Ovary (tissue), 7 donors: ENCODE measurements at regions not wholly inside any gene's neighbourhood (a gene's known extent, or its start where the extent isn't known, plus 50 kb on each side); places are given as distances from the start of the nearest gene placed in this dataset.
"Not testable (repeated sequence)": the region's sequence is repeated elsewhere in the genome, so short reads cannot be mapped to it uniquely, and the experiment has no call there.

ENCODE experiments used
- DNase-seq, 5 donors: peaks; one replicate each; pipeline ENCODE4 v3.0.0-alpha.2; 2019 to 2020
- H3K27ac ChIP-seq, 2 donors: fragments of 200-600 bp; one replicate each; pipeline versions ENCODE4 v1.5.1 to v1.8.0; 2019 to 2022
- H3K27me3 ChIP-seq: fragments of 200-600 bp; one replicate; pipeline ENCODE4 v1.8.0; 2022
- H3K36me3 ChIP-seq: fragments of 200-600 bp; sonication (generic); one replicate; pipeline ENCODE4 v1.5.1; 2019
- H3K4me1 ChIP-seq: one replicate; pipeline ENCODE4 v1.8.1; 2013; ENCODE audit warnings: mild to moderate bottlenecking, moderate library complexity; ENCODE audit not compliant: insufficient read depth
- H3K4me3 ChIP-seq: fragments of 200-600 bp; sonication (generic); one replicate; pipeline ENCODE4 v1.5.1; 2017
- H3K9me3 ChIP-seq, 2 donors: fragments of 200-600 bp in 1 of 2; sonication (generic) in 1 of 2; one replicate each; pipeline versions ENCODE4 v1.5.1 to v1.8.1; 2013 to 2019; ENCODE audit warnings: mild to moderate bottlenecking in 1 of 2, moderate library complexity in 1 of 2
- CTCF ChIP-seq, 3 donors: fragments of 450-650 bp in 2 of 3; fragments of 200-600 bp in 1 of 3; IDR thresholded peaks; one replicate each; pipeline versions ENCODE4 v1.5.1 to v1.8.0; 2016 to 2022; ENCODE audit warnings: antibody characterized with exemption in 3 of 3, mild to moderate bottlenecking in 1 of 3
- WGBS, 3 donors: extraction: QIAGEN DNeasy Blood & Tissue Kit in 1 of 3; methylation state at CpG; one replicate each; pipeline versions ENCODE4 v1.1.5 to v1.1.7; 2013 to 2017; 5-methylcytosine and 5-hydroxymethylcytosine counted together
- intact Hi-C, 4 donors: fragments of 100-400 bp; cut with DNase I; formaldehyde crosslinking; loops; one replicate each; pipeline versions ENCODE4 v1.11.0 to v1.15.1; 2022 to 2023
- donor health status: DM: no; HTN: no; CAD: no; lungs with moderate emphysema.
- donor health status: DM: no; HTN: no; CAD: no.
- donor health status: Bipolar disorder and iron deficiency.
- donor health status: DM: no; HTN: no; CAD: no.
- donor health status: DM: yes; HTN: yes; CAD: no.

- intact Hi-C loops, H3K9me3 ChIP-seq, H3K36me3 ChIP-seq, H3K27ac ChIP-seq, DNase-seq, H3K4me1 ChIP-seq, H3K27me3 ChIP-seq, H3K4me3 ChIP-seq: not testable (repeated sequence)
- 73 to 90% (median 89%) methylated on average over 1 to 2 of the region's 3 CpGs for WGBS, 3 donors
Observed at GRCh38 chr1:144516172-144516571, 54.7 kb upstream of the NBPF15 start.

GRCh38 chr1:144516906-144517305 is 55.4 kb upstream of the NBPF15 start:
- intact Hi-C loops, H3K4me3 ChIP-seq, H3K4me1 ChIP-seq, H3K27me3 ChIP-seq, H3K9me3 ChIP-seq, H3K36me3 ChIP-seq, H3K27ac ChIP-seq, DNase-seq: not testable (repeated sequence)
- WGBS, 3 donors, result 77 to 89% (median 86%) methylated on average over 2 of the region's 2 CpGs

GRCh38 chr1:144518439-144518838 is 57.0 kb upstream of the NBPF15 start:
- H3K9me3 ChIP-seq, H3K4me1 ChIP-seq, H3K27ac ChIP-seq, H3K27me3 ChIP-seq, intact Hi-C loops, H3K36me3 ChIP-seq, DNase-seq, H3K4me3 ChIP-seq: not testable (repeated sequence)
- WGBS, 3 donors, result 61 to 79% (median 79%) methylated on average over 4 to 8 of the region's 9 CpGs

- H3K4me3 ChIP-seq, intact Hi-C loops, DNase-seq, H3K36me3 ChIP-seq, H3K9me3 ChIP-seq, H3K27ac ChIP-seq, H3K27me3 ChIP-seq, H3K4me1 ChIP-seq: not testable (repeated sequence)
- WGBS, 3 donors, result 21 to 43% (median 33%) methylated on average over 8 to 10 of the region's 12 CpGs
Observed at GRCh38 chr1:144519528-144520189, 58.2 kb upstream of the NBPF15 start.

GRCh38 chr1:144523661-144524407 is 62.4 kb upstream of the NBPF15 start:
- H3K27me3 ChIP-seq, H3K27ac ChIP-seq, H3K9me3 ChIP-seq, DNase-seq, H3K36me3 ChIP-seq, H3K4me3 ChIP-seq, H3K4me1 ChIP-seq, intact Hi-C loops: not testable (repeated sequence)
- 2 to 6% (median 2%) methylated on average over 21 to 33 of the region's 33 CpGs for WGBS, 3 donors

GRCh38 chr1:144532156-144532607 is 60.5 kb upstream of the PPIAL4F start:
- TF ChIP-seq CTCF (IDR thresholded peaks at IDR 0.05), result peak in 1 of 3 donors; percentile 14
- WGBS, 3 donors, result 23 to 29% (median 23%) methylated on average over 8 to 9 of the region's 9 CpGs
- H3K9me3 ChIP-seq, DNase-seq, H3K4me1 ChIP-seq, H3K4me3 ChIP-seq, intact Hi-C loops, H3K27ac ChIP-seq, H3K27me3 ChIP-seq, H3K36me3 ChIP-seq: not testable (repeated sequence)

- WGBS, 3 donors, result 19 to 39% (median 30%) methylated on average over 3 of the region's 3 CpGs
- H3K27me3 ChIP-seq, H3K4me1 ChIP-seq, H3K9me3 ChIP-seq, intact Hi-C loops, H3K4me3 ChIP-seq, DNase-seq, H3K27ac ChIP-seq, H3K36me3 ChIP-seq: not testable (repeated sequence)
Observed at GRCh38 chr1:144533480-144533879, 59.2 kb upstream of the PPIAL4F start.

- H3K4me1 ChIP-seq, DNase-seq, H3K4me3 ChIP-seq, intact Hi-C loops, H3K9me3 ChIP-seq, H3K27me3 ChIP-seq, H3K27ac ChIP-seq, H3K36me3 ChIP-seq: not testable (repeated sequence)
- WGBS, 3 donors, result 40 to 74% (median 64%) methylated on average over 1 of the region's 1 CpG
Observed at GRCh38 chr1:144534286-144534685, 58.4 kb upstream of the PPIAL4F start.

GRCh38 chr1:144536677-144537076 is 56.0 kb upstream of the PPIAL4F start:
- H3K4me1 ChIP-seq, H3K4me3 ChIP-seq, intact Hi-C loops, DNase-seq, H3K27ac ChIP-seq, H3K27me3 ChIP-seq, H3K36me3 ChIP-seq, H3K9me3 ChIP-seq: not testable (repeated sequence)
- 95 to 100% (median 96%) methylated on average over 1 of the region's 1 CpG for WGBS, 3 donors

GRCh38 chr1:144537234-144537633 is 55.5 kb upstream of the PPIAL4F start:
- H3K9me3 ChIP-seq, H3K27ac ChIP-seq, DNase-seq, H3K4me3 ChIP-seq, H3K36me3 ChIP-seq, intact Hi-C loops, H3K4me1 ChIP-seq, H3K27me3 ChIP-seq: not testable (repeated sequence)
- WGBS, 3 donors, result 78 to 85% (median 84%) methylated on average over 4 to 5 of the region's 5 CpGs

GRCh38 chr1:144538736-144539135 is 54.0 kb upstream of the PPIAL4F start:
- H3K4me1 ChIP-seq, intact Hi-C loops, H3K4me3 ChIP-seq, H3K36me3 ChIP-seq, DNase-seq, H3K27me3 ChIP-seq, H3K27ac ChIP-seq, H3K9me3 ChIP-seq: not testable (repeated sequence)
- 83 to 93% (median 90%) methylated on average over 6 of the region's 6 CpGs for WGBS, 3 donors
